A549 (cell line): ENCODE measurements at regions not wholly inside any gene's neighbourhood (a gene's known extent, or its start where the extent isn't known, plus 50 kb on each side); places are given as distances from the start of the nearest gene placed in this dataset.

Experiments
- ATAC-seq, 2 experiments: fragments of 200-7000 bp in 1 of 2; fragments of >200 bp in 1 of 2; cut with Nextera tagmentation in 1 of 2; cut with Tn5 transposase in 1 of 2; 3 replicates each; pipeline versions ENCODE4 v1.8.0 to v1.9.1; 2018 to 2020; ENCODE audit warnings: mild to moderate bottlenecking in 1 of 2, moderate library complexity in 1 of 2
- CTCF ChIA-PET: fragments of 300-600 bp; sonication (Branson Sonifier 250); formaldehyde crosslinking; extraction: SDS; loops from one replicate; lab custom pipeline; 2021; ENCODE audit warnings: antibody characterized with exemption, inconsistent platforms; lab: Yijun Ruan, JAX
- POLR2A ChIA-PET: fragments of 350-600 bp; formaldehyde crosslinking; extraction: SDS; loops from one replicate; lab custom pipeline; 2021; ENCODE audit warnings: antibody characterized with exemption, inconsistent platforms; lab: Yijun Ruan, JAX
- DNase-seq, 2 experiments: peaks; one replicate each; pipeline versions ENCODE4 v3.0.0 to v3.0.0-alpha.2; 2011 to 2016; ENCODE audit warnings: low read depth in 1 of 2, low spot score in 1 of 2
- FAIRE-seq: peaks from 2 replicates; lab custom pipeline; 2011; peaks lifted over from hg19 to GRCh38; lab: Jason Lieb, UNC
- H3K27ac ChIP-seq, 2 experiments: fragments of >200 bp; sonication (Bioruptor Twin); formaldehyde crosslinking; 3 replicates each; pipeline ENCODE4 v1.5.1; 2016 to 2017
- H3K4me1 ChIP-seq: fragments of >200 bp; sonication (Bioruptor Twin); formaldehyde crosslinking; 3 replicates; pipeline ENCODE4 v1.6.1; 2016
- H3K4me2 ChIP-seq: fragments of >200 bp; sonication (Bioruptor Twin); formaldehyde crosslinking; 3 replicates; pipeline ENCODE4 v1.6.1; 2016
- H3K4me3 ChIP-seq: fragments of >200 bp; sonication (Bioruptor Twin); formaldehyde crosslinking; 3 replicates; pipeline ENCODE4 v1.5.1; 2016
- H3K9me3 ChIP-seq: fragments of >200 bp; sonication (Bioruptor Twin); formaldehyde crosslinking; 3 replicates; pipeline ENCODE4 v1.6.1; 2016
- ATOH8 ChIP-seq: fragments of 250-450 bp; sonication (Bioruptor Pico); IDR thresholded peaks from 2 replicates; pipeline ENCODE4 v1.5.0; 2020; ENCODE audit warnings: low read depth, mild to moderate bottlenecking, moderate library complexity
- CBX2 ChIP-seq: fragments of 200-600 bp; sonication (generic); IDR thresholded peaks from 2 replicates; pipeline ENCODE4 v1.6.1; 2016; ENCODE audit warnings: low read depth, mild to moderate bottlenecking, borderline replicate concordance
- CEBPB ChIP-seq, 2 experiments: fragments of >200 bp in 1 of 2; sonication (Bioruptor Twin) in 1 of 2; formaldehyde crosslinking in 1 of 2; IDR thresholded peaks; 2 replicates each; pipeline ENCODE4 v1.6.1; 2012 to 2016
- CHD2 ChIP-seq: fragments of 150-350 bp; IDR thresholded peaks from 2 replicates; pipeline ENCODE4 v1.6.1; 2014; ENCODE audit warnings: low read length; ENCODE audit not compliant: partially characterized antibody
- CHD4 ChIP-seq: fragments of 200-600 bp; sonication (generic); IDR thresholded peaks from 2 replicates; pipeline ENCODE4 v1.6.1; 2016; ENCODE audit warnings: antibody characterized with exemption, mild to moderate bottlenecking, borderline replicate concordance
- ELK1 ChIP-seq: fragments of 150-350 bp; IDR thresholded peaks from 2 replicates; pipeline ENCODE4 v1.6.1; 2014; ENCODE audit warnings: low read depth, mild to moderate bottlenecking, low read length
- ESRRA ChIP-seq: fragments of 150-350 bp; IDR thresholded peaks from 2 replicates; pipeline ENCODE4 v1.6.1; 2014; ENCODE audit warnings: mild to moderate bottlenecking, low read length, borderline replicate concordance
- FOSL2 ChIP-seq, 2 experiments: fragments of 450-650 bp in 1 of 2; fragments of >200 bp in 1 of 2; sonication (Bioruptor Twin) in 1 of 2; formaldehyde crosslinking; IDR thresholded peaks; 2 replicates each; pipeline versions ENCODE4 v1.5.0 to v1.6.1; 2016 to 2020; ENCODE audit warnings: mild to moderate bottlenecking in 1 of 2, moderate library complexity in 1 of 2
- GATA3 ChIP-seq: IDR thresholded peaks from 2 replicates; pipeline ENCODE4 v1.6.1; 2012; ENCODE audit warnings: borderline replicate concordance
- HDAC2 ChIP-seq: fragments of 200-600 bp; sonication (generic); IDR thresholded peaks from 2 replicates; pipeline ENCODE4 v1.6.1; 2016
- HEYL ChIP-seq: fragments of 250-450 bp; sonication (Bioruptor Pico); IDR thresholded peaks from 2 replicates; pipeline ENCODE4 v1.8.0; 2021; ENCODE audit warnings: mild to moderate bottlenecking, moderate library complexity
- HOXA7 ChIP-seq: fragments of 250-450 bp; sonication (Bioruptor Pico); IDR thresholded peaks from 2 replicates; pipeline ENCODE4 v1.5.0; 2020; ENCODE audit warnings: mild to moderate bottlenecking, moderate library complexity
- HOXB13 ChIP-seq: fragments of 250-450 bp; sonication (Bioruptor Pico); IDR thresholded peaks from 2 replicates; pipeline ENCODE4 v1.5.0; 2020; ENCODE audit warnings: low read depth, mild to moderate bottlenecking, moderate library complexity
- HOXB5 ChIP-seq: fragments of 250-450 bp; sonication (Bioruptor Pico); IDR thresholded peaks from 2 replicates; pipeline ENCODE4 v1.5.0; 2020; ENCODE audit warnings: mild to moderate bottlenecking, moderate library complexity
- NFE2L2 ChIP-seq: fragments of 150-350 bp; conservative IDR thresholded peaks from 2 replicates; pipeline ENCODE4 v1.6.1; 2014; ENCODE audit warnings: low read length
- NPAS2 ChIP-seq: fragments of 250-450 bp; sonication (Bioruptor Pico); IDR thresholded peaks from 2 replicates; pipeline ENCODE4 v1.8.0; 2022; ENCODE audit warnings: mild to moderate bottlenecking, moderate library complexity, borderline replicate concordance
- PHF8 ChIP-seq: fragments of 200-600 bp; sonication (generic); IDR thresholded peaks from 2 replicates; pipeline ENCODE4 v1.6.1; 2016; ENCODE audit warnings: low read depth, mild to moderate bottlenecking, antibody characterized with exemption, moderate library complexity, borderline replicate concordance
- RAD21 ChIP-seq, 2 experiments: fragments of >200 bp in 1 of 2; sonication (Bioruptor Twin) in 1 of 2; formaldehyde crosslinking in 1 of 2; IDR thresholded peaks in 1 of 2; conservative IDR thresholded peaks in 1 of 2; 2 replicates in 1 of 2; 3 replicates in 1 of 2; pipeline ENCODE4 v1.6.1; 2012 to 2018; ENCODE audit warnings: inconsistent platforms in 1 of 2
- RNF2 ChIP-seq: fragments of 200-600 bp; sonication (generic); IDR thresholded peaks from 2 replicates; pipeline ENCODE4 v1.6.1; 2016; ENCODE audit warnings: low read depth, mild to moderate bottlenecking, antibody characterized with exemption, moderate library complexity, borderline replicate concordance
- SMC3 ChIP-seq: fragments of >200 bp; sonication (Bioruptor Twin); formaldehyde crosslinking; IDR thresholded peaks from 3 replicates; pipeline ENCODE4 v1.6.1; 2018; ENCODE audit warnings: inconsistent platforms
- USF2 ChIP-seq: fragments of 450-650 bp; IDR thresholded peaks from 2 replicates; pipeline ENCODE4 v1.6.1; 2014; ENCODE audit warnings: antibody characterized with exemption
- WGBS: methylation state at CpG from one replicate; pipeline ENCODE4 v1.1.6; 2017; ENCODE audit errors: missing lambda C conversion rate; 5-methylcytosine and 5-hydroxymethylcytosine counted together

- 47% methylated on average over 6 of the region's 6 CpGs for WGBS
- POLR2A ChIA-PET, result no interaction called here
- ATAC-seq, result no peak
- CTCF ChIA-PET, result interaction anchor here (0.8 to 3.8 kb wide), 16 partner anchors 8 to 250 kb away, joined by 3 to 28 read pairs (median 6); no protein-coding TSS in a partner anchor
- no peak for DNase-seq
- H3K4me2 ChIP-seq, result no peak overlapping the region
- FAIRE-seq, result no peak
- TF ChIP-seq HDAC2, result no peak
- H3K4me3 ChIP-seq, result no peak overlapping the region
- H3K9me3 ChIP-seq, result peaks cover 10% of the 10 kb centered on the region
- H3K27ac ChIP-seq, result peak overlapping the region in 1 of 2 experiments; percentile 54; a peak in 3 of 6 replicates
- peaks cover 11% of the 10 kb centered on the region for H3K4me1 ChIP-seq
Observed at GRCh38 chr1:20429296-20429695, 56.7 kb downstream of the CAMK2N1 start.

- peak overlapping the region in 1 of 2 experiments; percentile 54; a peak in 3 of 6 replicates for H3K27ac ChIP-seq
- H3K9me3 ChIP-seq, result peaks cover 14% of the 10 kb centered on the region
- WGBS, result 90% methylated on average over 3 of the region's 6 CpGs
- DNase-seq, result no peak
- H3K4me2 ChIP-seq, result no peak overlapping the region
- no peak overlapping the region for H3K4me3 ChIP-seq
- ChIA-PET CTCF (interaction anchor here (0.8 to 3.8 kb wide), 11 partner anchors 8 to 249 kb away, joined by 3 to 28 read pairs (median 6); no protein-coding TSS in a partner anchor), POLR2A (no interaction called here)
- TF ChIP-seq ATOH8 (no peak), SMC3 (no peak), USF2 (no peak), PHF8 (no peak), GATA3 (no peak), HOXA7 (CRISPR knock-in tag) (no peak), RAD21 (conservative IDR thresholded peaks at IDR 0.05 in 1 of 2, IDR thresholded peaks at IDR 0.05 in 1 of 2) (no peak)
- H3K4me1 ChIP-seq, result peaks cover 11% of the 10 kb centered on the region
- ATAC-seq, result no peak
- no peak for FAIRE-seq
Observed at GRCh38 chr1:20428841-20429240, 57.2 kb downstream of the CAMK2N1 start.

GRCh38 chr1:20426923-20427322 is 59.1 kb downstream of the CAMK2N1 start:
- no peak for FAIRE-seq
- peaks cover 11% of the 10 kb centered on the region for H3K4me1 ChIP-seq
- ChIA-PET POLR2A (interaction anchor here (0.5 kb wide), 1 partner anchor 47 kb away, joined by 3 read pairs; no protein-coding TSS in a partner anchor), CTCF (interaction anchor here (1.3 kb wide), 1 partner anchor 49 kb away, joined by 7 read pairs; no protein-coding TSS in a partner anchor)
- peak overlapping the region; percentile 37; the same call in 2 of the 3 replicates for H3K4me2 ChIP-seq
- H3K9me3 ChIP-seq, result peaks cover 31% of the 10 kb centered on the region
- 40% methylated on average over 4 of the region's 4 CpGs for WGBS
- no peak overlapping the region for H3K4me3 ChIP-seq
- TF ChIP-seq FOSL2 (IDR thresholded peaks at IDR 0.05) (0 out of 2 replicates have a peak, but pooled peaks have one; percentile 21), FOSL2 (CRISPR knock-in tag; IDR thresholded peaks at IDR 0.05) (0 out of 2 replicates have a peak, but pooled peaks have one; percentile 21), SMC3 (no peak)
- H3K27ac ChIP-seq, result peak overlapping the region; percentile 50 to 79; a peak in 5 of 6 replicates
- peak; percentile 48 to 78; a peak in 5 of 6 replicates for ATAC-seq
- DNase-seq, result peak; percentile 22 to 31

- Histone ChIP-seq H3K9me3 (peaks cover 31% of the 10 kb centered on the region), H3K4me3 (no peak overlapping the region), H3K27ac (peak overlapping the region; percentile 40 to 79; a peak in 4 of 6 replicates), H3K4me2 (peak overlapping the region; percentile 37; the same call in 2 of the 3 replicates), H3K4me1 (peaks cover 11% of the 10 kb centered on the region)
- no peak for FAIRE-seq
- CTCF ChIA-PET, result interaction anchor here (0.8 to 1.3 kb wide), 3 partner anchors 49 to 68 kb away, joined by 3 to 7 read pairs (median 3); no protein-coding TSS in a partner anchor
- WGBS, result 77% methylated on average over 4 of the region's 4 CpGs
- ATAC-seq, result no peak
- DNase-seq, result no peak
- POLR2A ChIA-PET, result no interaction called here
- TF ChIP-seq ELK1, result no peak
- no peak for TF ChIP-seq ESRRA
- TF ChIP-seq RNF2, result no peak
- TF ChIP-seq PHF8, result no peak
- no peak for TF ChIP-seq CBX2
- TF ChIP-seq CHD2, result no peak
- TF ChIP-seq GATA3, result no peak
- TF ChIP-seq NFE2L2, result no peak
- no peak for TF ChIP-seq USF2
- no peak for TF ChIP-seq CHD4
- TF ChIP-seq HEYL (CRISPR knock-in tag), result no peak
- no peak for TF ChIP-seq CEBPB (IDR thresholded peaks at IDR 0.05)
- TF ChIP-seq FOSL2 (IDR thresholded peaks at IDR 0.05), result no peak
- TF ChIP-seq FOSL2 (CRISPR knock-in tag; IDR thresholded peaks at IDR 0.05), result no peak
- TF ChIP-seq HOXB5 (CRISPR knock-in tag), result no peak
- no peak for TF ChIP-seq NPAS2 (CRISPR knock-in tag)
- TF ChIP-seq HOXB13 (CRISPR knock-in tag), result no peak
Observed at GRCh38 chr1:20426371-20426770, 59.6 kb downstream of the CAMK2N1 start.
